H9 (cell line): ENCODE measurements at regions not wholly inside any gene's neighbourhood (a gene's known extent, or its start where the extent isn't known, plus 50 kb on each side); places are given as distances from the start of the nearest gene placed in this dataset.

Source experiments
- DNase-seq: peaks from one replicate; pipeline ENCODE4 v3.0.0-alpha.2; 2017
- H2AFZ ChIP-seq: one replicate; pipeline ENCODE4 v1.6.1; 2013; ENCODE audit warnings: mild to moderate bottlenecking, low read length, control low read depth, moderate library complexity
- H2AK5ac ChIP-seq: 2 replicates; pipeline ENCODE4 v1.6.1; 2013; ENCODE audit warnings: low read length, control low read depth, mixed read lengths; ENCODE audit not compliant: insufficient read length
- H2BK120ac ChIP-seq: one replicate; pipeline ENCODE4 v1.6.1; 2013; ENCODE audit warnings: low read depth, mild to moderate bottlenecking, low read length, control low read depth, inconsistent platforms; ENCODE audit not compliant: poor library complexity, severe bottlenecking
- H2BK12ac ChIP-seq: 2 replicates; pipeline ENCODE4 v1.6.1; 2013; ENCODE audit warnings: low read length, control low read depth, mixed read lengths, low read depth; ENCODE audit not compliant: insufficient read length
- H2BK15ac ChIP-seq: 2 replicates; pipeline ENCODE4 v1.6.1; 2013; ENCODE audit warnings: low read depth, low read length, control low read depth
- H2BK20ac ChIP-seq: one replicate; pipeline ENCODE4 v1.6.1; 2013; ENCODE audit warnings: low read depth, mild to moderate bottlenecking, low read length, control low read depth, inconsistent platforms; ENCODE audit not compliant: poor library complexity, severe bottlenecking
- H2BK5ac ChIP-seq: 2 replicates; pipeline ENCODE4 v1.6.1; 2013; ENCODE audit warnings: low read length, control low read depth, mixed read lengths; ENCODE audit not compliant: insufficient read length
- H3K14ac ChIP-seq: 2 replicates; pipeline ENCODE4 v1.6.1; 2013; ENCODE audit warnings: low read length, control low read depth; ENCODE audit not compliant: insufficient read depth
- H3K18ac ChIP-seq: 2 replicates; pipeline ENCODE4 v1.6.1; 2013; ENCODE audit warnings: low read depth, mild to moderate bottlenecking, mixed read lengths, low read length, control low read depth; ENCODE audit not compliant: insufficient read length
- H3K23ac ChIP-seq: 2 replicates; pipeline ENCODE4 v1.6.1; 2013; ENCODE audit warnings: low read length, control low read depth, mixed read lengths, low read depth; ENCODE audit not compliant: insufficient read length
- H3K23me2 ChIP-seq: 2 replicates; pipeline ENCODE4 v1.6.1; 2013; ENCODE audit warnings: low read depth, mild to moderate bottlenecking, mixed read lengths, low read length, control low read depth; ENCODE audit not compliant: insufficient read length, poor library complexity, severe bottlenecking
- H3K27ac ChIP-seq: 2 replicates; pipeline ENCODE4 v1.5.1; 2013; ENCODE audit warnings: low read length, control low read depth, mixed read lengths, low read depth; ENCODE audit not compliant: insufficient read length
- H3K27me3 ChIP-seq: 2 replicates; pipeline ENCODE4 v1.6.1; 2013; ENCODE audit warnings: low read length, control low read depth, inconsistent platforms; ENCODE audit not compliant: insufficient read depth
- H3K4ac ChIP-seq: 2 replicates; pipeline ENCODE4 v1.6.1; 2013; ENCODE audit warnings: low read depth, mild to moderate bottlenecking, control low read depth, inconsistent platforms, low read length, moderate library complexity
- H3K4me1 ChIP-seq: 2 replicates; pipeline ENCODE4 v1.6.1; 2013; ENCODE audit warnings: low read length, control low read depth, inconsistent platforms; ENCODE audit not compliant: insufficient read depth
- H3K4me2 ChIP-seq: 2 replicates; pipeline ENCODE4 v1.6.1; 2013; ENCODE audit warnings: low read length, control low read depth, mixed read lengths; ENCODE audit not compliant: insufficient read length, insufficient read depth
- H3K56ac ChIP-seq: 2 replicates; pipeline ENCODE4 v1.6.1; 2013; ENCODE audit warnings: low read depth, mild to moderate bottlenecking, mixed read lengths, low read length, control low read depth; ENCODE audit not compliant: insufficient read length
- H3K79me1 ChIP-seq: 2 replicates; pipeline ENCODE4 v1.6.1; 2013; ENCODE audit warnings: low read depth, mild to moderate bottlenecking, moderate library complexity, low read length, control low read depth, inconsistent platforms; ENCODE audit not compliant: insufficient read depth, poor library complexity, severe bottlenecking
- H3K79me2 ChIP-seq: 2 replicates; pipeline ENCODE4 v1.6.1; 2013; ENCODE audit warnings: low read length, control low read depth, inconsistent platforms; ENCODE audit not compliant: insufficient read depth
- H3K9ac ChIP-seq: 2 replicates; pipeline ENCODE4 v1.6.1; 2013; ENCODE audit warnings: low read length, control low read depth, mixed read lengths; ENCODE audit not compliant: insufficient read length; ENCODE audit errors: extremely low read depth
- H3K9me3 ChIP-seq: one replicate; pipeline ENCODE4 v1.6.1; 2013; ENCODE audit warnings: low read depth, low read length, inconsistent platforms; ENCODE audit not compliant: control insufficient read depth
- H3T11ph ChIP-seq: one replicate; pipeline ENCODE4 v1.6.1; 2013; ENCODE audit warnings: mild to moderate bottlenecking, low read length, control low read depth, inconsistent platforms
- H4K20me1 ChIP-seq: one replicate; pipeline ENCODE4 v1.6.1; 2013; ENCODE audit not compliant: control insufficient read depth, insufficient read length, insufficient read depth
- H4K5ac ChIP-seq: 2 replicates; pipeline ENCODE4 v1.6.1; 2013; ENCODE audit warnings: low read depth, mild to moderate bottlenecking, mixed read lengths, low read length, control low read depth; ENCODE audit not compliant: insufficient read length
- H4K8ac ChIP-seq: replicated peaks from 2 replicates; pipeline ENCODE4 v1.6.1; 2013; ENCODE audit warnings: low read length, control low read depth, mixed read lengths, low read depth; ENCODE audit not compliant: insufficient read length
- H4K91ac ChIP-seq: 2 replicates; pipeline ENCODE4 v1.6.1; 2013; ENCODE audit warnings: low read depth, mild to moderate bottlenecking, moderate library complexity, mixed read lengths, low read length, control low read depth; ENCODE audit not compliant: insufficient read length
- H3K27ac Mint-ChIP-seq, 3 experiments: 2 replicates in 2 of 3; 3 replicates in 1 of 3; pipeline ENCODE4 v1.8.0; 2020 to 2021; ENCODE audit warnings: mixed read lengths in 3 of 3, mild to moderate bottlenecking in 1 of 3, moderate library complexity in 1 of 3
- H3K27me3 Mint-ChIP-seq: 2 replicates; pipeline ENCODE4 v1.8.0; 2021; ENCODE audit warnings: low read depth, mild to moderate bottlenecking, moderate library complexity, mixed read lengths
- H3K36me3 Mint-ChIP-seq, 3 experiments: 2 replicates in 2 of 3; 3 replicates in 1 of 3; pipeline ENCODE4 v1.8.0; 2020 to 2021; ENCODE audit warnings: low read depth in 3 of 3, mixed read lengths in 3 of 3; ENCODE audit not compliant: insufficient read depth in 1 of 3
- H3K4me1 Mint-ChIP-seq, 2 experiments: 2 replicates each; pipeline ENCODE4 v1.8.0; 2020; ENCODE audit warnings: mixed read lengths in 2 of 2
- H3K4me3 Mint-ChIP-seq, 2 experiments: 2 replicates in 1 of 2; 3 replicates in 1 of 2; pipeline ENCODE4 v1.8.0; 2020 to 2021; ENCODE audit warnings: mild to moderate bottlenecking in 2 of 2, mixed read lengths in 2 of 2, moderate library complexity in 1 of 2
- H3K9me3 Mint-ChIP-seq, 2 experiments: 2 replicates in 1 of 2; 3 replicates in 1 of 2; pipeline ENCODE4 v1.8.0; 2020; ENCODE audit warnings: mild to moderate bottlenecking in 2 of 2, mixed read lengths in 2 of 2, moderate library complexity in 1 of 2
- CTCF ChIP-seq: fragments of 200-600 bp; sonication (generic); conservative IDR thresholded peaks from 3 replicates; pipeline ENCODE4 v1.8.0; 2021; ENCODE audit warnings: antibody characterized with exemption, mild to moderate bottlenecking
- WGBS: extraction: QIAGEN DNeasy Blood & Tissue Kit; methylation state at CpG from one replicate; pipeline ENCODE4 v1.1.7; 2013; ENCODE audit warnings: missing lambda C conversion rate, low lambda C conversion rate, mixed read lengths; ENCODE audit not compliant: insufficient read length; ENCODE audit errors: extremely low coverage; 5-methylcytosine and 5-hydroxymethylcytosine counted together

- H4K91ac ChIP-seq, result no peak overlapping the region
- no peak overlapping the region for H3K9ac ChIP-seq
- H3K23ac ChIP-seq, result no peak overlapping the region
- Mint-ChIP-seq H3K4me1 (peaks cover 17 to 21% of the 10 kb centered on the region in 2 experiments), H3K36me3 (no peaks in the 10 kb centered on the region), H3K27ac (no peak overlapping the region), H3K9me3 (no peaks in the 10 kb centered on the region), H3K4me3 (no peak overlapping the region), H3K27me3 (peaks cover 2% of the 10 kb centered on the region; the same call in 1 of the 2 replicates)
- H3K79me1 ChIP-seq, result no peaks in the 10 kb centered on the region
- H3K79me2 ChIP-seq, result no peaks in the 10 kb centered on the region
- no peak overlapping the region for H3K4me2 ChIP-seq
- no peaks in the 10 kb centered on the region for H3K23me2 ChIP-seq
- no peak overlapping the region for H3K18ac ChIP-seq
- no peak overlapping the region for H2BK120ac ChIP-seq
- H3K14ac ChIP-seq, result no peak overlapping the region
- H4K20me1 ChIP-seq, result no peaks in the 10 kb centered on the region
- H3K9me3 ChIP-seq, result no peaks in the 10 kb centered on the region
- no peak overlapping the region for H3K56ac ChIP-seq
- no peak for DNase-seq
- H2BK15ac ChIP-seq, result no peak overlapping the region
- H2BK20ac ChIP-seq, result no peak overlapping the region
- H2BK12ac ChIP-seq, result no peak overlapping the region
- H2AK5ac ChIP-seq, result no peak overlapping the region
- no peak overlapping the region for H2AFZ ChIP-seq
- no peak for TF ChIP-seq CTCF
- H3K4ac ChIP-seq, result no peak overlapping the region
- no CpG with 5 or more reads among the region's 5 CpGs for WGBS
- H3K27ac ChIP-seq, result no peak overlapping the region
- H2BK5ac ChIP-seq, result no peak overlapping the region
- no peak overlapping the region for H3T11ph ChIP-seq
- no peak overlapping the region for H4K5ac ChIP-seq
- H3K27me3 ChIP-seq, result no peaks in the 10 kb centered on the region
- H4K8ac ChIP-seq, result no peak overlapping the region
- peaks cover 3% of the 10 kb centered on the region for H3K4me1 ChIP-seq
Observed at GRCh38 chr4:38314663-38315062, 349.3 kb upstream of the KLF3 start.
